Esophagus muscularis mucosa (tissue), 4 donors: ENCODE measurements at regions not wholly inside any gene's neighbourhood (a gene's known extent, or its start where the extent isn't known, plus 50 kb on each side); places are given as distances from the start of the nearest gene placed in this dataset.

Experiments used
- DNase-seq: peaks from one replicate; pipeline ENCODE4 v3.0.0-alpha.2; 2017; ENCODE audit errors: extremely low spot score
- H3K27ac ChIP-seq, 4 donors: fragments of 200-600 bp; sonication (generic); replicated peaks in 1 of 4; 1 replicate in 3 of 4; 2 replicates in 1 of 4; pipeline ENCODE4 v1.5.1; 2016 to 2019; ENCODE audit warnings: mild to moderate bottlenecking in 1 of 4
- H3K27me3 ChIP-seq, 4 donors: fragments of 200-600 bp; sonication (generic); one replicate each; pipeline versions ENCODE4 v1.5.1 to v1.6.0; 2016 to 2019
- H3K36me3 ChIP-seq, 4 donors: fragments of 200-600 bp; sonication (generic); one replicate each; pipeline ENCODE4 v1.5.1; 2016 to 2019
- H3K4me1 ChIP-seq, 4 donors: fragments of 200-600 bp; sonication (generic); one replicate each; pipeline ENCODE4 v1.5.1; 2016 to 2019
- H3K4me3 ChIP-seq, 4 donors: fragments of 200-600 bp; sonication (generic); 1 replicate in 2 of 4; 2 replicates in 2 of 4; pipeline ENCODE4 v1.5.1; 2016 to 2019; ENCODE audit warnings: mild to moderate bottlenecking in 4 of 4, moderate library complexity in 1 of 4
- H3K9me3 ChIP-seq, 4 donors: fragments of 200-600 bp; sonication (generic); 1 replicate in 3 of 4; 2 replicates in 1 of 4; pipeline ENCODE4 v1.5.1; 2016 to 2019
- EP300 ChIP-seq: sonication (generic); formaldehyde crosslinking; IDR thresholded peaks from one replicate; pipeline ENCODE4 v1.6.1; 2017; ENCODE audit warnings: antibody characterized with exemption
- POLR2A ChIP-seq: fragments of 450-650 bp; IDR thresholded peaks from one replicate; pipeline ENCODE4 v1.6.1; 2017; ENCODE audit warnings: antibody characterized with exemption, moderate library complexity, mild to moderate bottlenecking, low read depth
- POLR2AphosphoS5 ChIP-seq, 2 donors: sonication (generic); formaldehyde crosslinking; IDR thresholded peaks; one replicate each; pipeline ENCODE4 v1.6.1; 2017; ENCODE audit warnings: antibody characterized with exemption in 2 of 2
- WGBS: methylation state at CpG from one replicate; pipeline ENCODE4 v1.1.5; 2018; 5-methylcytosine and 5-hydroxymethylcytosine counted together
- intact Hi-C: fragments of 100-400 bp; cut with DNase I; formaldehyde crosslinking; loops from one replicate; pipeline ENCODE4 v1.15.1; 2023
- TF ChIP-seq, protein P1 (sequence below), 3 experiments: fragments of 200-600 bp in 2 of 3; fragments of 450-650 bp in 1 of 3; sonication (generic) in 2 of 3; IDR thresholded peaks; one replicate each; pipeline ENCODE4 v1.5.1; 2017 to 2019; ENCODE audit warnings: antibody characterized with exemption in 3 of 3, mild to moderate bottlenecking in 2 of 3, moderate library complexity in 1 of 3

DNA sequence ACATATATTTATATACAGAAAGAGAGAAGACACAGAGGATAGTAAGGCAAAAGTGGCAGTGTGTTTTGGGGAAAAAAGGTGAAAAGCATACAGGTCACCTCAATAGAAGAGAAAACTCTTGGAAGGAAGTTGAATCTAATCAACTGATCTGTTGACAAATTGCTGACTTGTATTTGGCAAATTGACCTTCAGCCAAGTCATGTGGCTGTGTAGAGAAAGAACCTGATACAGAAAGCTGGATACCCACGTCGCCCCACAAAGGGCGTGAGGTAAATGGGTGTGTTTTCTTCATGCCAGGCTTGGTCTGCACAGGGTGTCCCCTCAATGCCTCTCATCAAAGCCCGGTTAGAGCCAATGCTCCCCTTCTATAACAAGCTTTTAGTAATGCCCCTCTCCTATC is 230.0 kb upstream of the KLHL29 start:
- Histone ChIP-seq H3K9me3 (no peaks in the 10 kb centered on the region), H3K4me3 (no peak overlapping the region), H3K4me1 (peaks cover 0 to 25% (median 15%) of the 10 kb centered on the region in 4 donors), H3K27ac (no peak overlapping the region), H3K36me3 (no peaks in the 10 kb centered on the region), H3K27me3 (no peaks in the 10 kb centered on the region)
- intact Hi-C loops, result no loop called here
- 82% methylated on average over 4 of the region's 4 CpGs for WGBS
- TF ChIP-seq, protein P1, sequence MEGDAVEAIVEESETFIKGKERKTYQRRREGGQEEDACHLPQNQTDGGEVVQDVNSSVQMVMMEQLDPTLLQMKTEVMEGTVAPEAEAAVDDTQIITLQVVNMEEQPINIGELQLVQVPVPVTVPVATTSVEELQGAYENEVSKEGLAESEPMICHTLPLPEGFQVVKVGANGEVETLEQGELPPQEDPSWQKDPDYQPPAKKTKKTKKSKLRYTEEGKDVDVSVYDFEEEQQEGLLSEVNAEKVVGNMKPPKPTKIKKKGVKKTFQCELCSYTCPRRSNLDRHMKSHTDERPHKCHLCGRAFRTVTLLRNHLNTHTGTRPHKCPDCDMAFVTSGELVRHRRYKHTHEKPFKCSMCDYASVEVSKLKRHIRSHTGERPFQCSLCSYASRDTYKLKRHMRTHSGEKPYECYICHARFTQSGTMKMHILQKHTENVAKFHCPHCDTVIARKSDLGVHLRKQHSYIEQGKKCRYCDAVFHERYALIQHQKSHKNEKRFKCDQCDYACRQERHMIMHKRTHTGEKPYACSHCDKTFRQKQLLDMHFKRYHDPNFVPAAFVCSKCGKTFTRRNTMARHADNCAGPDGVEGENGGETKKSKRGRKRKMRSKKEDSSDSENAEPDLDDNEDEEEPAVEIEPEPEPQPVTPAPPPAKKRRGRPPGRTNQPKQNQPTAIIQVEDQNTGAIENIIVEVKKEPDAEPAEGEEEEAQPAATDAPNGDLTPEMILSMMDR (IDR thresholded peaks at IDR 0.05), result no peak
- TF ChIP-seq EP300, result no peak
- TF ChIP-seq POLR2A, result no peak
- TF ChIP-seq POLR2AphosphoS5 (IDR thresholded peaks at IDR 0.05), result no peak
- no peak for DNase-seq

DNA sequence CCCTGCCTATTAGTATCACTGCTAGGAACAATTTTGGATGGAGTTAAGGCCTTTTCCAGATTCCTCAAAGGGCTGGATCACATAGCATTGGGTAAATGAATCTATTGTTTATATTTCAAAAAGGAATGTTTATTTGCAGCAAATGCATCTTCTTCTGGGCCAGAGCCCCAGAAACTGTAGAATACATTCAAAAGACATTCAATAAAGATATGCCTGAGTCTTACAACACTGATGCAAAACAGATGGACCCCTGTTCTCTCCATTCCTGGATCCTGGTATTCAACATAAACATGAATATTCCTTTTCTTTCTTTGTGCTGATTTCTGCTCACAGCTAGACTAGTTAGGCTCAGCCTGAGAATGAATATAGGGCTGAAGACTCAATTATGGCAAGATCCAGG is 227.2 kb upstream of the KLHL29 start:
- Histone ChIP-seq H3K4me1 (peaks cover 0 to 25% (median 15%) of the 10 kb centered on the region in 4 donors), H3K27me3 (no peaks in the 10 kb centered on the region), H3K9me3 (no peaks in the 10 kb centered on the region), H3K27ac (no peak overlapping the region), H3K4me3 (no peak overlapping the region), H3K36me3 (no peaks in the 10 kb centered on the region)
- intact Hi-C loops, result no loop called here
- no peak for DNase-seq
- TF ChIP-seq, protein P1 (IDR thresholded peaks at IDR 0.05), result no peak
- TF ChIP-seq POLR2AphosphoS5 (IDR thresholded peaks at IDR 0.05) (no peak), EP300 (no peak), POLR2A (no peak)

DNA sequence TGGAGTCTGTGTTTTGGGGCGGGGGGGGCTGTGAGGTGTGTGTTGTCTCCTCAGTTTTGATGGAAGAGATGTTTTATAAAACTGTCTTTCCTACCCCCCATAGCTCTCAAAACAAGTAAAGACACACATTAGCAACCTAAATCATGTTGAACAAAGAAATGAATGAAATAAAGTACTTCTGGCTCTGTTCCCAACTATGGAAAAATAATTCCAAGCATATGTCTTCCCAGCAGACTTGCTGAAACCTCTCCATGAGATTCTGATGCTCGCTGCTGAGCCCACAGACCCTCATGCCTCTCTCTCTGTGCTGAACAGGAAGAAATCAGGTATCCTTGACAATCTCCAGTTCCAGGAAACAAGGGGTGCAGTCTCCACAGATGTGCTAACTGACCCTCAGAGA is 226.7 kb upstream of the KLHL29 start:
- peaks cover 0 to 25% (median 15%) of the 10 kb centered on the region in 4 donors for H3K4me1 ChIP-seq
- H3K4me3 ChIP-seq, result no peak overlapping the region
- H3K27ac ChIP-seq, result no peak overlapping the region
- no peaks in the 10 kb centered on the region for H3K9me3 ChIP-seq
- intact Hi-C loops, result no loop called here
- TF ChIP-seq, protein P1 (IDR thresholded peaks at IDR 0.05), result no peak
- TF ChIP-seq EP300 (no peak), POLR2AphosphoS5 (IDR thresholded peaks at IDR 0.05) (no peak), POLR2A (no peak)
- no peak for DNase-seq
- WGBS, result 25% methylated on average over 2 of the region's 2 CpGs
- no peaks in the 10 kb centered on the region for H3K27me3 ChIP-seq
- H3K36me3 ChIP-seq, result no peaks in the 10 kb centered on the region

DNA sequence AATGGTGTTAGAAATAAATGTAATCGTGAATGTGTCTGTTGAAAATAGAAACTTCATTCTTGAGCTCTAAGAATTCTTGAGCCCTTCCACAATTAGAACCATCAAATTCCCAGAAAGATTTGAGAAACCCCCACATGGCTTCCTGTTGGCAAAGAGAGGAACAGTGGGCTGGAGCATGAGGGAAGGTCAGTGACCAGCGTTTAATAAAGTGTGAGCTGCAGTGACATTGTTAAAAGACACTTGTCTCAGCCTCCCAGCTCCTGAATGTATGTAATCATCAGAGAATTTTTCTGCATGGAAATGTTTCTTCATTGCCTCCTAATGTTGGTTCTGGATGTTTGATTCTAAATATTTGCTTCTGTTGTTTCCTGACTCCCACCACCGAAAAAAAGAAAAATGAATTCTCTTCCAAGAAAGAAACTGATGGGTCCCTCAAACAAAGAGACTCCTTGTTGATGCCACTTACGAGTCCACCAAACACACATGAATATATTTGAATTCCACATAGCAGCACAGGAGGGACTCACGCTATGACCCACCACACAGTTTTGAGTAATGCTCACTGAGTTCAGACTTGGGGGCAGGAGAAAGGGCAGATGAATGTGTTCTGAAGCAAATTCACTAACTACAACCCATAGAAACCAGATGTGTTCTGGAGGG is 225.1 kb upstream of the KLHL29 start:
- Histone ChIP-seq H3K4me3 (no peak overlapping the region), H3K9me3 (no peaks in the 10 kb centered on the region), H3K27me3 (no peaks in the 10 kb centered on the region), H3K36me3 (no peaks in the 10 kb centered on the region), H3K4me1 (peaks cover 0 to 25% (median 15%) of the 10 kb centered on the region in 4 donors), H3K27ac (no peak overlapping the region)
- WGBS, result 57% methylated on average over 5 of the region's 5 CpGs
- intact Hi-C loops, result no loop called here
- no peak for DNase-seq
- TF ChIP-seq, protein P1 (IDR thresholded peaks at IDR 0.05), result no peak
- TF ChIP-seq EP300 (no peak), POLR2A (no peak), POLR2AphosphoS5 (IDR thresholded peaks at IDR 0.05) (no peak)

DNA sequence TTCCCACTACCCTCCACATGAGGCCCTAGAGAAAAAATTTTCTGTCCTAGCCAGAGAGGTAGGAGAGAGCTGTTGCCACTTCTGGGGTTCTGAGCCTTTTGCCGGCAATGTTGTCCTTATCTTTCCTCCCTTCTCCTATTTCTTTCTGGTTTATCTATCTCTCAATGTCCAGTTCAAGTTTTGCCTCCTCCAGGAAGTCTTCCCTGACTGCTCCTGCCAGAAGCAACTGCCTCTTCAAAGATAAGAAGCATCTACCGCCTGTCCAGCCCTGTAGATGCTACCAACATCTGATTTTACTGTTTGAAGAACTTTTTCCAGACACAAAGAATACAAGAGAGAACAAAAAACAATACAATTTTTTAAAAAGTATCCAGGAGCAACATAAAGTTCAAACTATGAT is 220.8 kb upstream of the KLHL29 start:
- Histone ChIP-seq H3K27me3 (no peaks in the 10 kb centered on the region), H3K4me1 (peaks cover 0 to 6% (median 0%) of the 10 kb centered on the region in 4 donors), H3K4me3 (no peak overlapping the region), H3K36me3 (no peaks in the 10 kb centered on the region), H3K27ac (no peak overlapping the region), H3K9me3 (no peaks in the 10 kb centered on the region)
- TF ChIP-seq EP300 (no peak), POLR2AphosphoS5 (IDR thresholded peaks at IDR 0.05) (no peak), POLR2A (no peak)
- TF ChIP-seq, protein P1 (IDR thresholded peaks at IDR 0.05), result no peak
- WGBS, result 91% methylated on average over 2 of the region's 2 CpGs
- no peak for DNase-seq
- intact Hi-C loops, result no loop called here
